ENCODE measurements at regions not wholly inside any gene's neighbourhood (a gene's known extent, or its start where the extent isn't known, plus 50 kb on each side); places are given as distances from the start of the nearest gene placed in this dataset.

DNA sequence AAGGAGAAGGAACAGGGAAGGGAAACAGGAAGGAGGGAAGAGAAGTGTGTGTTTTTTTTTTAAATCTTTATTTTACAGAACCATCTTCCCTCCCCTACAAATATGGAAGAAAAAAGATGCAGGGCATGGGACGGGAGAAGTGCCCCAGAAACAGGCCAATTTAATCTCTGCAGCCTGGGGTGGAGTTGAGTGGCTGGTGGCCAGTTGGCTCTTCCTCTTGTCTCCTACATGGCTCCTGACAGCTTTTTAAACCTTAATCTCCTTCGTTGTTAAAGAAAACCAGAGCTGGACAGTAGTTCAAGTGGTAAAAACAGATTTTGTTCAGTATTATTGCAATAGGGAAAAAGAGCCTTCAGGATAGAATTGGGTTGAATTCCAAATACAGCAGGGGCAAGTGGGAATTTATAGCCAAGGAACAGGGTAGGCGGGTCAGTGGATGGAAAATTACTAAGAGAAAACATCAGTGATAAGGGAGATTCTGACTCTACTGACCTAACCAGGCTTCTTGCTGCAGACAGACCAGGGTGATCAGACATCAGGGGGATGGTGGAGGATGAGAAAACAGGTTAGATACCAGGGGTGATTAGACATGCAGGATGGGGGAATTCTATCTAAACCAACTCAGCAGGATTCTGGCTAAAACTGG, 125.1 kb upstream of the CLINT1 start (continued):
- TF ChIP-seq, protein P1, sequence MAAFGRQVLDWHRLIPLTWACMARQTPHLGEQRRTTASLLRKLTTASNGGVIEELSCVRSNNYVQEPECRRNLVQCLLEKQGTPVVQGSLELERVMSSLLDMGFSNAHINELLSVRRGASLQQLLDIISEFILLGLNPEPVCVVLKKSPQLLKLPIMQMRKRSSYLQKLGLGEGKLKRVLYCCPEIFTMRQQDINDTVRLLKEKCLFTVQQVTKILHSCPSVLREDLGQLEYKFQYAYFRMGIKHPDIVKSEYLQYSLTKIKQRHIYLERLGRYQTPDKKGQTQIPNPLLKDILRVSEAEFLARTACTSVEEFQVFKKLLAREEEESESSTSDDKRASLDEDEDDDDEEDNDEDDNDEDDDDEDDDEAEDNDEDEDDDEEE (CRISPR knock-in tag; IDR thresholded peaks at IDR 0.05), result no peak

DNA sequence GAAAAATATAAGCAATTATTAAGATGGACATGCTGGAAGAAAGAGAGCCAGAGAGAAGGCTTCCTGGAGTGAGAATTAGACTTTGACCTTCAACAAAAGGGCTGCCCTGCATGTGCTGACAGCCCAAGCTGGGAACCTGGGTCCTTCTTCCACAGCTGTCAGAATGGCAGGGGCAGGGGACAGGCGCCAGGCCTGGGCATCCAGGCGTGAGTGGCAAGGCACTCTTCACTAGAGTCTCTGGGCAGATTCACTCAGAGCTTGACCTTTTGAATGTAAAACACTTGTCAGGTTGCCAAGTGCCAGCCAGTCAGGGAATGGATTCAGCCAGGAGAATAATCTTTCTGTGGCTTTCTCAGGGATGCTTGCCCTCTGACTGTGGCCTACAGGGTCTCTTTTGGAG, 119.1 kb upstream of the CLINT1 start:
- Histone ChIP-seq H3K79me2 (ENCODE audit: insufficient read depth, low read length) (no peaks in the 10 kb centered on the region), H3K4me2 (ENCODE audit: low read depth, low read length) (no peak overlapping the region), H2AFZ (ENCODE audit: low read length) (no peak overlapping the region), H3K36me3 (replicated peaks in 1 of 2; ENCODE audit: control insufficient read depth in 1 of 2, insufficient read depth in 2 of 2, low read length in 2 of 2) (no peaks in the 10 kb centered on the region), H3K9ac (ENCODE audit: insufficient read depth, low read depth, low read length) (no peak overlapping the region), H4K20me1 (ENCODE audit: insufficient read depth, low read length) (no peaks in the 10 kb centered on the region), H3K27ac (ENCODE audit: extremely low read length, insufficient read depth, low read length) (no peak overlapping the region), H3K4me1 (ENCODE audit: insufficient read depth, low read length) (no peaks in the 10 kb centered on the region), H3K27me3 (ENCODE audit: control insufficient read depth in 1 of 2, insufficient read depth in 2 of 2, low read length in 2 of 2) (peaks cover 0 to 3% of the 10 kb centered on the region in 2 experiments; a peak in 1 of 5 replicates), H3K9me3 (ENCODE audit: low read length) (no peaks in the 10 kb centered on the region), H3K4me3 (replicated peaks in 1 of 3; ENCODE audit: insufficient read depth in 1 of 3, low read depth in 2 of 3, low read length in 3 of 3) (no peak overlapping the region)
- in situ Hi-C loops (cut with HindIII; ENCODE audit: extremely low pct_ligation_motif_present, low pct_unique_long_range_greater_than_20kb) (no loop called here), intact Hi-C loops (cut with micrococcal nuclease; ENCODE audit: unreplicated experiment) (no loop called here)
- FAIRE-seq (no peak), DNase-seq (ENCODE audit: low spot score) (no peak), ATAC-seq (no peak)
- POLR2A ChIA-PET, result no interaction called here
- CTCF ChIA-PET (ENCODE audit: low intra/inter-chr PET ratio, low total read pairs), result no interaction called here
- no CpG with 5 or more reads among the region's 2 CpGs for WGBS (ENCODE audit: low lambda C conversion rate)
- TF ChIP-seq RXRA (CRISPR knock-in tag; IDR thresholded peaks at IDR 0.05), result no peak
- TF ChIP-seq, protein P2, sequence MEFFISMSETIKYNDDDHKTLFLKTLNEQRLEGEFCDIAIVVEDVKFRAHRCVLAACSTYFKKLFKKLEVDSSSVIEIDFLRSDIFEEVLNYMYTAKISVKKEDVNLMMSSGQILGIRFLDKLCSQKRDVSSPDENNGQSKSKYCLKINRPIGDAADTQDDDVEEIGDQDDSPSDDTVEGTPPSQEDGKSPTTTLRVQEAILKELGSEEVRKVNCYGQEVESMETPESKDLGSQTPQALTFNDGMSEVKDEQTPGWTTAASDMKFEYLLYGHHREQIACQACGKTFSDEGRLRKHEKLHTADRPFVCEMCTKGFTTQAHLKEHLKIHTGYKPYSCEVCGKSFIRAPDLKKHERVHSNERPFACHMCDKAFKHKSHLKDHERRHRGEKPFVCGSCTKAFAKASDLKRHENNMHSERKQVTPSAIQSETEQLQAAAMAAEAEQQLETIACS (CRISPR knock-in tag; IDR thresholded peaks at IDR 0.05), result no peak
- no peak for TF ChIP-seq SP5 (CRISPR knock-in tag; IDR thresholded peaks at IDR 0.05; ENCODE audit: borderline replicate concordance, low read depth)
- no TSS peak for BruUV-seq (replicated peaks)

DNA sequence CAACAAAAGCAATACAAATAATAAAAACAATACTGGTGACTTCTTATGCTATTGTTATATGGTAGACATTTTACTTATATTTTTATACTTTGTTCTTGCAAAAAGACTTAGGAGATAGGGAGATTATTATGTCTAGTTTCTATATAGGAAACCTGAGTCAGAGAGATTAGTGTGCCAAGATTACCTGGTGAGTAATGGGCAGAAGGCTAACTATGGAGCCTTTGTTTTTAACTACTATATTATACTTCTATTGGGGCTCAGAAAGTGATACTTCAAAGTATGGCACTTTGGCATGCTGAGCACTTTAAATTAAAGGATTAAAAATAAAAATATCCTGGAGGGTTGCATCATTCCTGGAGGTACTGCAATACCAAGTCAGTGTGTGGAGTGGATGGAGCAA, 117.5 kb upstream of the CLINT1 start:
- no TSS peak for BruUV-seq (replicated peaks)
- in situ Hi-C loops (cut with HindIII; ENCODE audit: extremely low pct_ligation_motif_present, low pct_unique_long_range_greater_than_20kb), result no loop called here

More for the DNA sequence above, 117.5 kb upstream of the CLINT1 start:
- Histone ChIP-seq H4K20me1 (ENCODE audit: insufficient read depth, low read length) (no peaks in the 10 kb centered on the region), H3K4me3 (replicated peaks in 1 of 3; ENCODE audit: insufficient read depth in 1 of 3, low read depth in 2 of 3, low read length in 3 of 3) (no peak overlapping the region), H3K4me1 (ENCODE audit: insufficient read depth, low read length) (no peaks in the 10 kb centered on the region), H2AFZ (ENCODE audit: low read length) (no peak overlapping the region), H3K36me3 (replicated peaks in 1 of 2; ENCODE audit: control insufficient read depth in 1 of 2, insufficient read depth in 2 of 2, low read length in 2 of 2) (no peaks in the 10 kb centered on the region), H3K79me2 (ENCODE audit: insufficient read depth, low read length) (no peaks in the 10 kb centered on the region), H3K9me3 (ENCODE audit: low read length) (no peaks in the 10 kb centered on the region), H3K27me3 (ENCODE audit: control insufficient read depth in 1 of 2, insufficient read depth in 2 of 2, low read length in 2 of 2) (peaks cover 0 to 3% of the 10 kb centered on the region in 2 experiments; a peak in 1 of 5 replicates), H3K4me2 (ENCODE audit: low read depth, low read length) (no peak overlapping the region), H3K27ac (ENCODE audit: extremely low read length, insufficient read depth, low read length) (no peak overlapping the region), H3K9ac (ENCODE audit: insufficient read depth, low read depth, low read length) (no peak overlapping the region)
- no peak for FAIRE-seq
- no peak for ATAC-seq
- CTCF ChIA-PET (ENCODE audit: low intra/inter-chr PET ratio, low total read pairs), result no interaction called here
- no peak for DNase-seq (ENCODE audit: low spot score)
- intact Hi-C loops (cut with micrococcal nuclease; ENCODE audit: unreplicated experiment), result no loop called here
- POLR2A ChIA-PET, result no interaction called here
- TF ChIP-seq ZNF230 (CRISPR knock-in tag; IDR thresholded peaks at IDR 0.05), result no peak
